HCT116 (cell line): ENCODE measurements at regions not wholly inside any gene's neighbourhood (a gene's known extent, or its start where the extent isn't known, plus 50 kb on each side); places are given as distances from the start of the nearest gene placed in this dataset.

ENCODE experiments used
- ATAC-seq: fragments of 200-7000 bp; cut with Tn5 transposase; 2 replicates; pipeline ENCODE4 v1.9.1; 2020; ENCODE audit warnings: mild to moderate bottlenecking, moderate library complexity
- BruUV-seq: library from RNA; stranded (reverse); fragments of 400-500 nt; replicated peaks from 2 replicates; lab custom pipeline; 2021; lab: Mats Ljungman, UMichigan
- CTCF ChIA-PET: fragments of 300-600 bp; sonication (Branson Sonifier 250); formaldehyde crosslinking; loops from one replicate; lab custom pipeline; 2021; ENCODE audit warnings: antibody characterized with exemption; lab: Charles Lee
- POLR2A ChIA-PET: fragments of 300-600, 350-600 bp; sonication (Branson Sonifier 250); formaldehyde crosslinking; loops from one replicate; lab custom pipeline; 2021; ENCODE audit warnings: antibody characterized with exemption; lab: Charles Lee
- RAD21 ChIA-PET, 2 experiments: fragments of 300-600 bp; sonication (Branson Sonifier 250); formaldehyde crosslinking; loops; one replicate each; lab custom pipeline; 2023; ENCODE audit warnings: low total read pairs in 2 of 2; ENCODE audit not compliant: uncharacterized antibody in 2 of 2, unreplicated experiment in 2 of 2, low non-redundant PET in 1 of 2; lab: Charles Lee
- DNase-seq: peaks from one replicate; pipeline ENCODE4 v3.0.0-alpha.2; 2010; ENCODE audit warnings: low read depth, low spot score
- H2AFZ ChIP-seq: fragments of 200-600 bp; shearing (Covaris generic), sonication (generic); 2 replicates; pipeline ENCODE4 v1.6.1; 2017; ENCODE audit warnings: low read depth, mixed run types, mixed read lengths, antibody characterized with exemption, low read length; ENCODE audit not compliant: poor library complexity, severe bottlenecking
- H3K27ac ChIP-seq: 2 replicates; pipeline ENCODE4 v1.5.1; 2012; ENCODE audit warnings: low read depth, low read length
- H3K27me3 ChIP-seq: fragments of 200-600 bp; sonication (generic); 2 replicates; pipeline ENCODE4 v1.6.1; 2016; ENCODE audit warnings: mixed run types, low read length, mixed read lengths; ENCODE audit not compliant: insufficient read depth
- H3K36me3 ChIP-seq, 2 experiments: fragments of 200-500 bp in 1 of 2; fragments of 200-600 bp in 1 of 2; sonication (Bioruptor generic) in 1 of 2; sonication (generic) in 1 of 2; 2 replicates each; pipeline versions ENCODE4 v1.5.1 to v1.6.1; 2014 to 2016; ENCODE audit warnings: low read length in 2 of 2, inconsistent platforms in 1 of 2, mixed read lengths in 1 of 2, mixed run types in 1 of 2; ENCODE audit not compliant: insufficient read depth in 2 of 2, control insufficient read depth in 1 of 2
- H3K4me1 ChIP-seq, 2 experiments: fragments of 200-600 bp in 1 of 2; sonication (generic) in 1 of 2; 2 replicates each; pipeline versions ENCODE4 v1.5.1 to v1.6.1; 2012 to 2017; ENCODE audit warnings: low read length in 2 of 2, inconsistent platforms in 1 of 2, mild to moderate bottlenecking in 1 of 2, mixed read lengths in 1 of 2, mixed run types in 1 of 2, moderate library complexity in 1 of 2; ENCODE audit not compliant: insufficient read depth in 2 of 2, control insufficient read depth in 1 of 2
- H3K4me2 ChIP-seq: fragments of 200-600 bp; sonication (generic); 2 replicates; pipeline ENCODE4 v1.6.1; 2017; ENCODE audit warnings: mixed run types, low read length, mixed read lengths
- H3K4me3 ChIP-seq, 2 experiments: fragments of 200-600 bp in 1 of 2; sonication (generic) in 1 of 2; replicated peaks in 1 of 2; 2 replicates each; pipeline ENCODE4 v1.5.1; 2011 to 2016; ENCODE audit warnings: low read length in 2 of 2, control low read depth in 1 of 2, low read depth in 1 of 2, mild to moderate bottlenecking in 1 of 2, mixed read lengths in 1 of 2, mixed run types in 1 of 2
- H3K79me2 ChIP-seq: fragments of 200-600 bp; sonication (generic); 2 replicates; pipeline ENCODE4 v1.6.1; 2017; ENCODE audit warnings: mild to moderate bottlenecking, mixed run types, low read length, moderate library complexity, mixed read lengths; ENCODE audit not compliant: insufficient read depth
- H3K9ac ChIP-seq: fragments of 200-600 bp; sonication (generic); 2 replicates; pipeline ENCODE4 v1.6.1; 2016; ENCODE audit warnings: low read length, mixed read lengths
- H3K9me2 ChIP-seq: fragments of 200-600 bp; sonication (generic), shearing (Covaris generic); 2 replicates; pipeline ENCODE4 v1.6.1; 2017; ENCODE audit warnings: mixed run types, mild to moderate bottlenecking, moderate library complexity; ENCODE audit not compliant: insufficient read depth
- H3K9me3 ChIP-seq, 2 experiments: fragments of 200-500 bp in 1 of 2; fragments of 200-600 bp in 1 of 2; sonication (Bioruptor generic) in 1 of 2; sonication (generic) in 1 of 2; 2 replicates each; pipeline ENCODE4 v1.6.1; 2014 to 2017; ENCODE audit warnings: low read length in 2 of 2, mixed read lengths in 2 of 2, inconsistent platforms in 1 of 2, low read depth in 1 of 2, mild to moderate bottlenecking in 1 of 2, mixed run types in 1 of 2, moderate library complexity in 1 of 2; ENCODE audit not compliant: control insufficient read depth in 1 of 2, insufficient read depth in 1 of 2
- H4K20me1 ChIP-seq: fragments of 200-600 bp; sonication (generic), shearing (Covaris generic); 2 replicates; pipeline ENCODE4 v1.6.1; 2017; ENCODE audit warnings: mixed run types, mild to moderate bottlenecking, moderate library complexity; ENCODE audit not compliant: insufficient read depth
- ATF3 ChIP-seq: IDR thresholded peaks from 2 replicates; pipeline ENCODE4 v1.6.1; 2012
- CBX3 ChIP-seq: IDR thresholded peaks from 2 replicates; pipeline ENCODE4 v1.6.1; 2012; ENCODE audit warnings: low read depth
- CEBPB ChIP-seq: IDR thresholded peaks from 2 replicates; pipeline ENCODE4 v1.6.1; 2012; ENCODE audit warnings: low read depth
- CTCF ChIP-seq, 3 experiments: fragments of 200-600 bp in 1 of 3; sonication (generic) in 1 of 3; IDR thresholded peaks in 2 of 3; conservative IDR thresholded peaks in 1 of 3; 2 replicates each; pipeline ENCODE4 v1.5.1; 2012 to 2017; ENCODE audit warnings: low read depth in 2 of 3, low read length in 2 of 3, antibody characterized with exemption in 1 of 3, borderline replicate concordance in 1 of 3, control low read depth in 1 of 3, mild to moderate bottlenecking in 1 of 3, mixed read lengths in 1 of 3, mixed run types in 1 of 3, moderate library complexity in 1 of 3; ENCODE audit not compliant: insufficient read depth in 1 of 3
- EGR1 ChIP-seq: IDR thresholded peaks from 2 replicates; pipeline ENCODE4 v1.6.1; 2012; ENCODE audit warnings: low read depth
- ELF1 ChIP-seq: IDR thresholded peaks from 2 replicates; pipeline ENCODE4 v1.6.1; 2012; ENCODE audit warnings: low read depth, borderline replicate concordance
- EZH2 ChIP-seq: fragments of 200-600 bp; sonication (generic); IDR thresholded peaks from 2 replicates; pipeline ENCODE4 v1.6.1; 2017; ENCODE audit warnings: antibody characterized with exemption, mixed run types
- POLR2AphosphoS5 ChIP-seq: IDR thresholded peaks from 2 replicates; pipeline ENCODE4 v1.6.1; 2011; ENCODE audit warnings: mild to moderate bottlenecking, low read depth, low read length, moderate library complexity
- RAD21 ChIP-seq: IDR thresholded peaks from 2 replicates; pipeline ENCODE4 v1.6.1; 2012; ENCODE audit warnings: low read depth, mild to moderate bottlenecking
- SIN3A ChIP-seq: IDR thresholded peaks from 2 replicates; pipeline ENCODE4 v1.6.1; 2012; ENCODE audit warnings: low read depth
- SP1 ChIP-seq: IDR thresholded peaks from 2 replicates; pipeline ENCODE4 v1.6.1; 2012; ENCODE audit warnings: low read depth
- YY1 ChIP-seq: IDR thresholded peaks from 2 replicates; pipeline ENCODE4 v1.6.1; 2011; ENCODE audit warnings: low read length, low read depth, moderate library complexity, mild to moderate bottlenecking; ENCODE audit not compliant: insufficient replicate concordance; ENCODE audit errors: extremely low read depth
- ZBTB33 ChIP-seq: IDR thresholded peaks from 2 replicates; pipeline ENCODE4 v1.6.1; 2011; ENCODE audit warnings: mild to moderate bottlenecking, low read length, moderate library complexity; ENCODE audit not compliant: insufficient replicate concordance; ENCODE audit errors: extremely low read depth
- ZFX ChIP-seq: fragments of 450-650 bp; IDR thresholded peaks from 2 replicates; pipeline ENCODE4 v1.6.1; 2017
- ZNF274 ChIP-seq: fragments of 200-500 bp; sonication (Bioruptor generic); IDR thresholded peaks from 2 replicates; pipeline ENCODE4 v1.6.1; 2014; ENCODE audit warnings: mild to moderate bottlenecking, low read depth, low read length, inconsistent platforms
- intact Hi-C: fragments of 100-400 bp; cut with micrococcal nuclease; formaldehyde crosslinking; loops from 2 replicates; pipeline ENCODE4 v1.10.0; 2022

GRCh38 chr2:217383620-217384019 is 523.8 kb upstream of the TNP1 start:
- ATAC-seq: no peak
- POLR2A ChIA-PET: no interaction called here
- Histone ChIP-seq H3K27me3 (peaks cover 44% of the 10 kb centered on the region), H3K79me2 (no peaks in the 10 kb centered on the region), H3K36me3 (no peaks in the 10 kb centered on the region), H3K9me2 (no peaks in the 10 kb centered on the region), H3K4me2 (no peak overlapping the region), H3K4me3 (no peak overlapping the region), H3K9ac (no peak overlapping the region), H3K4me1 (no peaks in the 10 kb centered on the region), H2AFZ (no peak overlapping the region), H3K9me3 (no peaks in the 10 kb centered on the region), H3K27ac (no peak overlapping the region), H4K20me1 (no peaks in the 10 kb centered on the region)
- intact Hi-C loops: no loop called here
- no peak for DNase-seq
- no peak for TF ChIP-seq SIN3A
- no peak for TF ChIP-seq CEBPB
- TF ChIP-seq ATF3: no peak
- TF ChIP-seq SP1: no peak
- TF ChIP-seq CTCF (IDR thresholded peaks at IDR 0.05 in 2 of 3, conservative IDR thresholded peaks at IDR 0.05 in 1 of 3; ENCODE audit: borderline replicate concordance in 1 of 3, insufficient read depth in 1 of 3, low read depth in 2 of 3, low read length in 2 of 3): no peak
- TF ChIP-seq POLR2AphosphoS5: no peak
- TF ChIP-seq ELF1: no peak
- no peak for TF ChIP-seq ZBTB33
- TF ChIP-seq ZNF274: no peak
- TF ChIP-seq RAD21: no peak
- TF ChIP-seq CBX3: no peak
- TF ChIP-seq ZFX: no peak
- TF ChIP-seq EZH2: no peak
- TF ChIP-seq EGR1: no peak
- TF ChIP-seq YY1: no peak
- CTCF ChIA-PET: no interaction called here
- RAD21 ChIA-PET: no interaction called here
- BruUV-seq: no TSS peak
